WI38 (cell line): ENCODE measurements at regions not wholly inside any gene's neighbourhood (a gene's known extent, or its start where the extent isn't known, plus 50 kb on each side); places are given as distances from the start of the nearest gene placed in this dataset.

Experiments used
- H3K4me3 ChIP-seq: 2 replicates; pipeline ENCODE4 v1.5.1; 2011; ENCODE audit warnings: low read depth, mild to moderate bottlenecking, control low read depth, low read length
- CTCF ChIP-seq: IDR thresholded peaks from 2 replicates; pipeline ENCODE4 v1.5.1; 2012; ENCODE audit warnings: low read depth, mild to moderate bottlenecking, control low read depth, low read length

- no peak for TF ChIP-seq CTCF
- H3K4me3 ChIP-seq, result no peak overlapping the region
These were observed 53.2 kb upstream of the MRTFB start for GRCh38 chr16:14017886-14018285.

GRCh38 chr16:14018851-14019250 lies 52.3 kb upstream of the MRTFB start:
- no peak overlapping the region for H3K4me3 ChIP-seq
- no peak for TF ChIP-seq CTCF

- no peak for TF ChIP-seq CTCF
- no peak overlapping the region for H3K4me3 ChIP-seq
These were observed 51.0 kb upstream of the MRTFB start for GRCh38 chr16:14020141-14020540.
